NCI-H2196 treated with DMSO at 0.1 percent for 48 hours (cell line): ENCODE measurements at regions not wholly inside any gene's neighbourhood (a gene's known extent, or its start where the extent isn't known, plus 50 kb on each side); places are given as distances from the start of the nearest gene placed in this dataset.
"Not testable (repeated sequence)": the region's sequence is repeated elsewhere in the genome, so short reads cannot be mapped to it uniquely, and the experiment has no call there.

Experiments used
- DNase-seq: peaks from one replicate; lab custom pipeline; 2025; ENCODE audit not compliant: unreplicated experiment; lab: John Stamatoyannopoulos, UW

DNA sequence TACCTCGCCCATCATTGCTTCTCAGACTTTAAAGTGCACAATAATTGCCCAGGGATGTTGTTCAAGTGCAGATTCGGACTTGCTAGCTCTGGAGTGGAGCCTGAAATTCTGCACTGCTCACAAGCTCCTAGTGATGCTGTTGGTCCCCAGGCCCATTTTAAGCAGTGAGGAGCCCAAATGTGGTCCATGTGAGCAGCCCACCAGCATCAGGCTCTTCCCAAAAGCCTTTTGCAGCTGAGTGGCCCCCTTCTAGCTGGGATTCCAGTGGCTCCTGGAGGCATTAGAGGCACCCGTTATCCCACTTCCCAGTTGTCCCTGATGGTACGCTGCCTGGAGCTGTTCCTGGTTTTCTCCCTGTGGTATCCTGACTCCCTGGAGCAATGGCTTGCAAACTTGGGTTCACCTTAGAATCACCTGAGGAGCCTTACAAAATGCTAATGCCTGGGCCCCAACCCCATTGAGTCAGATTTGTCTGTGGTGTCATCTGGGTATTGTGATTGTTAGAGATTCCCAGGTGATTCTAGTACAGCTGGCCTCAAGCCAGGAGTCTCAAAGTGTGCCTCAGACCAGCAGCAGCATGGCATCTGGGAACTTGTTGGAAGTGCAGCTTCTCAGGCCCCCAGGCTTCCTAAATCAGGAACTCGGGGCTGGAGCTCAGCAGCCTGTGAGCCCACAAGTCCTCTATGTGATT is 186.9 kb upstream of the SLC24A3 start:
- no peak for DNase-seq

DNA sequence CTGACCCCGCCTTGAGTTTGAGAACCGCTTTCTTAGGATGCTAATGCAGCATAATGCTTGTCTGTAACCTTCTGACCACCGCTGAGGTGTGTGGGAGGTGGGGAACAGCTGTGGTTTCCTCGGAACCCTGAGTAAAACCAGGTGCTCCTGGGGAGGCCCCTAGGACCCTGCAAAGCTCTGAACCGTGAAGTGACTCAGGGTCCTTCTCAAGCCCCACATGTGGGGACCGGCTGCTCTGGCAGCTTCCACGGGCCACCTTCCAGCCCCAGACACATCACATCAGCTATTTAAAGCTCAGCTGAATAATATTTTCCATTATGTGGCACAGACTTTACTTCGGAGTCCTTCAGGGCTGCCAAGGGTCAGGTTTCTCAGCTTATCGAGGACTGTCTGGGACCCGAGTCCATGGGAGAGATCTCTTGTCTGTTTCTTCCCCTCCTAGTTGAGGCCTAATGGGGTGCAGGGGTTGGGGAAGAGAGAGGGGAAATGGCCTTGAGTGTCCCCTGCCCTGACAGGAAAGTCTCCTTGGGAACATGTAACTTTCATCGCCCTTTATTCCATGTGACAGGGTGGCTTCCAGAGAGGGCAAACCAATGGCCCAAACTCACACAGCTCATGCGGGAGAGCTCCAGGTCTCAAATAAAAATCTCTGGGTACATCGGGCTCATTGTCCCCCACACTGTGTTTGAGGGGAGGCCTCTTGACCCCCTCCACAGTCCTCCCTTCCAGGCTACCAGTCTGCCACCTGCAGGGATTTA is 186.1 kb upstream of the SLC24A3 start:
- DNase-seq: no peak

DNA sequence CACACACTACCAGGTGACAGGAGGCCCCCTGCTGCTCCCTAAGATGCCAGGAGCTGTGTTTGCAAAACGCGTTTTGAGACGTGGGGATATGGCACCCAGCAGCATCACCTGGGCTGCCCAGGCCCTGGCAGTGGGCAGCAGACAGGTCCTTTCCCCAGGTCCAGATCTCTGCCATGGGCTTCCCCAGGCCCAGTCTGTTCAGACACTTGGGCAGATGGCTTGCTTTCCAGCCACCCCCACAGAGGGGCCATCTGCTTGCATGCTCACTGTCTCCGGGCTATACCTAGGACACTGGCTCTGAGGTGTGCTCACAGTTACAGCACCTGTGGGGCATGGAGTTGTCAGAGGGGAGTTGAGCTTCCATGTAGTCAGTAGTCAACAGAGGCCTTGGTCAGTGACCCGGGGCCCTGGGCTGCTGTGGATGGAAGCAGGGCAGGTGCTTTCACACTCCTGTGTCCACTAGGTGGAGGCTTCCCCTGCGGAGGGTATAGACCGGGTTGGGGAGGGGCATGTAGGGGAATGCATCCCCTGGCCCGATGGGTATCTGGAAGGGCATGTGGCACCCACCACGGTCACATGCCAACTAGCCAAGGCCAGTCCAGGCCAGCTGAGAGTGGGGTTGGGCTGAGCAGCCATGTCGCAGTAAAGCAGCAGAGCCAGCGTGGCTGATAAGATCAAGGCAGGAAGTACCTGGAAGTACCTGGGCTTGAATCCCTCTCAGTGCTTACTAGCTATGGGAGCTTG is 185.4 kb upstream of the SLC24A3 start:
- DNase-seq: no peak

DNA sequence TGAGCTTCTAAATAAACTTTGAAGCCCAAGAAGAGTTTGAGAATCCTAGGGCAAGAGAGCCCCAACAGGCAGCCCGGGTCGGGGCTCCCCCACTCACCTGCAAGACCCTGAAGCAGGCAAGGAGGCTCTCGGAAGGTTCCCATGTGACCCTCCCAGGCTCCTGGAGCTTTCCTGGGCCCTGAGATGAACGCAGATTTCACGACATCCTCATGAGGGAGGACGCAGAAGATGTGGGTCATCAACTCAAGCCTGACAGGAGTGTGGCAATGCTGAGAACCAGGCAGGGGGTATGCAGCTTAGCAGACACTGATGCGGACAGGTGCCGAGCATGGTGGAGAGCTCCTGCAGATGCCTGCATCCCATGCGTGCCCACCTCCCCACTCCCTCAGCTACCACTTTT is 184.5 kb upstream of the SLC24A3 start:
- no peak for DNase-seq

DNA sequence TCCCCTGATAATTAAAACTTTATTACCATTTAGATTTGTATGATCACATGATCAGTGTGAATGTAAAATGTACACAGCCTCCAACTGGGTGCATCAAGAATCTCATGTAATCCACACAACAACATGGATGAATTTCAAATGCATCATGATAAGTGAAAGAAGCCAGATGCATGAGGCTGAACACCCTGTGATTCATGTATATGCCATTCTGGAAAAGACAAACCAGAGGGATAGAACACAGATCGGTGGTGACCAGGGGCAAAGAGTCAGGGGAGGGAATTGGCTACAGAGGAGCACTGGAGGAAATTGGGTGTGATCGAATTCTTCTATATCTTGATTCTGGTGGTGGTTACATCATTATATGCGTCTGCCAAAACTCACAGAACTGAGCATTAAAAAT is 170.7 kb upstream of the SLC24A3 start:
- no peak for DNase-seq

DNA sequence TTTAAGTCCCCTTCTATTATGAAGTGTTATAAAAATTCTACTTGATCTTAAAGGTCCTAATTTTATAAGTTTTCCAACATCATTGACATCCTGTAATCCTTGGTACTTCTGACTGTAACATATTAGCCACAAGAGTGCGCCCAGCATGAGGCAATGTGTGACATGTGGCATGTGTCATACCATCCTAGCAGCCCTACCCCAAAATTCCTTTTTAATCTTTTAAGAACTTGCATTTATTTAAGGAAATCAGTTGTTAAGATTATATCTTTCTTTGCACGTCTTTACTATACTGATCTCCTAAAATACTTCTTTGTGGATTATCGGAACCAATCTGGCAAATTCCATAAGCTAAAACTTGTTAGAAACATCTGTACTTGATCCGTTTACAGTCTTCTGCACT is 167.1 kb upstream of the SLC24A3 start:
- DNase-seq: no peak

DNA sequence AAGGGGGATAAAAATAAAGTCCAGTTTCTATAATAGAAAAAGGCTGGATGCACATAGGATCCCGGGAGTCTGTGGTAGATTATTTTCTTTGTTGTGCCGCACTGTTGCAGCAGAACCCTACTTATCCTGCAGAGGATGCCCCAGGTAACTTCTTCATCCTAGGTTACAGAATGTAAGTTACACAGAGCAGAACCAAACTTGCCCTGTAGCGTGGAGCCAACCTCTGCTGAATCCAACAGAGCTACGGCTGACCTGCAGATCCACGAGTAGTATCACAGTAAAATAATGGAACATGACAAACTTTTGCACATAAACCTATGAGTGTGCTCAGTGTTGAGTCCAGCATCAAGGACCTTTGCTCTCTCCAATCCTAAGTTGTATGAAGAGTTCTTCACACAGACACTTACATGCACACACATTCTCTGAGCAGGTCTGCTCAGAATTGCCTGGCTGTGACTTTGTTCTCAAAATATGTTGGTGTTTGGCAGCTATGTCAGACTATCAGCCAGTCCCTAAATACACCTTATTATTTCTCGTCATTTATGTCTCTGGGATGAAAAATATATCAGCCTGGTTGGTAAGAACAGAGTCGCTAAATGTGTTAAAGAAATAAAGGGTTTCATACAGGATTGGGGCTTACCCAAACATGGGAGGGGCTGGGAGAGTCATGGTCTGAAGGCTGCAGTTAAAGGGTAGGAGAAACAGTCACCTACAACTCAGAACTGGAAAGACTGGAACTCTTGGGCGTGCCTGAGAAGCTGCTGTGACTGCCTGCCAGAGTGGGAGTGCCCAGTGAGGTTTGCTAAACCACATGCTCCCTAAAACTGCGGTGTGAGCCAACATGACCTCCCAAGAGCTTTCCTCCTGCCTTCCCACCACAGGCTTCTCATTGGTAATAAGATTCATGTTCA is 165.1 kb upstream of the SLC24A3 start:
- no peak for DNase-seq

DNA sequence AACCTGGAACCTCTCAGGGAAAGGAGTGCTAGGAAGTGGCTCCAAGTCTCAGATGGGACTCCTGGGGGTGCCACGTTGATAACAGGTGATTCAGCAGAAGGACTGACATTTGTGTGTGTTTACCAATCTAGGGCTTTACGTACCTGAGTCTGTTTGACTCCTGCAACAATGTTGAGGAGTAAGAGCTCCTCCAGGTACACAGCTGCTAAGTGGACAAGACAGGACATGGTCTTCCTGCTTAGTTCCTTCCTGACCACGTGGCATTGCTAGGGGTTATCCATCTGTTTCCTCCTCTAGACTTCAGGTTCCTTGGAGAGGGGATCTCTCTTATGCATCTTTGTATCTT is 164.5 kb upstream of the SLC24A3 start:
- DNase-seq: no peak

DNA sequence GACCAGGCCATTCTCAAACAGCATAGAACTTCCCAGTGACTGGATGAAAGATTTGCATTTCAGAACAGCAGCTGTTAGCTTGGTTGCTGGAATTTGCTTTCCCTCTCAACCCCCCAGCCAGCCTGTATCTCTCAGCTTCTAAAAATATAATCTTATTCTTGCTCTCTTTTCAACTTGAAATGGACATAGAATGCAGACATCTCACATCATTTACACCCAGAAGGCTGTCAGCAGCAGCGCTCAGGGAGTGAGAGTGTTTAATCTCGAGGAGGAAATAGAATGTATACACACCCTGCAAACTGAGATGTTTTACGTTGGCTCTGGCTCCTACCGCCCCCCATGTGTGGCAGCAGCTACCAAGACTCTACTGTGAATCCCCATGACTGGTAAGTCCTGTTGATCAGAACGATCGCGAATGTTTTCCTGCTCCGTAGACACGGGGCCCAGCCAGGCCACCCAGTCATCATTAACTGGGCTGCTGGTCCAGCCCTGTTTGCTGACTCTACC is 163.4 kb upstream of the SLC24A3 start:
- DNase-seq: no peak

DNA sequence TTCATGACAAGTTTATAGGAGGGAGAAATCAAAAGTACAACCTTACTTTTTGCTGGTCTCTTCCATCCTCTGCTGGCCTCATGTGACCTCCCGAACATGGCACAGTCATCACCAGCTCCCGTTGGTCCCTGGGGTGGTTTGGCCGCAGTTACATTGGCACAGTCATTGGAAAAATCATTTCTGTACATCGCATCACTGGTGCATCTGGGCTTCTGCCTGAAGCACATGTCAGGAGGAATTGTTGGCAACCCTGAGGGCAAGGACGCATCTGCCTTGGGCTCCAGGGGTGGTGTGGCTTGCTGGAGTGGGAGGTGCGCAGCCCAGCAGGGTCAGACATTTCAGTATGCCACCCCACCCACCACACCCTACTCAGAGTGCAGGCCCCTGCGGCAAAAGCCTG is 162.9 kb upstream of the SLC24A3 start:
- DNase-seq: no peak

DNA sequence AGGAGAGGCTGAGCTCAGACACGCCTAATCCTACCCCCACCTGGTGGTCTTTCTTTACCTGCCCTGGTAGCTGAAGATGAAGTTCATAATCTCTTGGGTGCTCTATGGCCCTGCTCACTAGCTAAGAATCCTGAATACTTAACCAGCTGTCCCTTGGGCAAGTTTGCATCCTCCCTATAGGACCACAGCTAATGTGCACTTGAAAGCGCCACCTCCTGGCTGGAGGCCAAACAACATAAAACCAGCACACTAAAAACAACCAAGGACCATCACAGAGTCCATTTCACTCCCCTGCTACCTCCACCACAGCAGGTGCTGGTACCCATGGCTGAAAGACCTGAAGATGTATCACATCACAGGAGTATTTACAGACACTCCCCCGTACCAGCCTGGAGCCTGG is 155.5 kb upstream of the SLC24A3 start:
- no peak for DNase-seq

DNA sequence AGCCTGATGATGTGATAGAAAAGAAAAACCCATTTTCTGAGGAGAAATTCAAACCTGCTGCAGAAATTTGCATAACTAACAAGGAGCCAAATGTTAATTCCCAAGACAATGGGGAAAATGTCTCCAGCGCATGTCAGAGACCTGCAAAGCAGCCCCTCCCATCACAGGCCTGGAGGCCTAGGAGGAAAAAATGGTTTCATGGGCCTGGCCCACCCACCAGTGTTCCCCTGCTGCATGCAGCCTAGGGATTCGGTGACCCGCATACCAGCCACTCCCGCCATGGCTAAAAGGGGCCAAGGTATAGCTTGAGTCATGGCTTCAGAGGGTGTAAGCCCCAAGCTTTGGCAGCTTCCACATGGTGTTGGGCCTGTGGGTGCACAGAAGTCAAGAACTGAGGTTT is 147.7 kb upstream of the SLC24A3 start:
- not testable (repeated sequence) for DNase-seq

DNA sequence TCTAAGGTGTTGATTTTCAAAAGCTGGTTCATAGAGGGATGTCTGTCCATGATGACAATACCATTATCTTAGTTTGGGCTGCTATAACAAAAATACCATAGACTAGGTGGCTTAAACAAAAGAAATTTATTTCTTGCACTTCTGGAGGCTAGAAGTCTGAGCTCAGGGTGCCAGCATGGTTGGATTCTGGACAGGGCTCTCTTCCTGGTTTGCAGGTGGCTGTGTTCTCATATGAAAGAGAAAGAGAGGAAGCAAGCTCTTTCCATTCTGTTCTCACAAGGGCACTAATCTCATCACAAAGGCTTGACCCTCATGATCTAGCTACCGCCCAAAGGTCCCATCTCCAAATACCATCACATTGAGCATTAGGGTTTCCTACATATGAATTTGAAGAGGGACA is 144.5 kb upstream of the SLC24A3 start:
- DNase-seq: no peak

DNA sequence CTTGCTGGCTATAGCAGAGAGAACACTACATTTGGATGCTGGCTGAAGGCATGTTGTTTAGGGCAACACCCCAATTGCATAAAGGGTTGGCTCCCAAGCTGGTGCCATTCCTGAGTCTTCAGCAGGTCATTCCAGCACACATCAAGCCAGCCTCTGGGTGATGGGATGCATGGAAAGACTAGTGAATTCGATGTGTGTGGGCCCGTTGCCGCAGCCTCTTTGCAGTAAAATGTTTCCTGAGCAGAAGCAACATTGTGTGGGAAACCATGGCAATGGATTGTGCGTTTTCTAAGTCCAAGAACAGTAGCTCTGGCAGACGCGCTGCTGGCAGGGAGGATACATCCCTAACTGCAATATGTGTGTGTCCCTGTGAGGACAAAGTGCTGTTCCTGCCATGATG is 142.4 kb upstream of the SLC24A3 start:
- DNase-seq: no peak

DNA sequence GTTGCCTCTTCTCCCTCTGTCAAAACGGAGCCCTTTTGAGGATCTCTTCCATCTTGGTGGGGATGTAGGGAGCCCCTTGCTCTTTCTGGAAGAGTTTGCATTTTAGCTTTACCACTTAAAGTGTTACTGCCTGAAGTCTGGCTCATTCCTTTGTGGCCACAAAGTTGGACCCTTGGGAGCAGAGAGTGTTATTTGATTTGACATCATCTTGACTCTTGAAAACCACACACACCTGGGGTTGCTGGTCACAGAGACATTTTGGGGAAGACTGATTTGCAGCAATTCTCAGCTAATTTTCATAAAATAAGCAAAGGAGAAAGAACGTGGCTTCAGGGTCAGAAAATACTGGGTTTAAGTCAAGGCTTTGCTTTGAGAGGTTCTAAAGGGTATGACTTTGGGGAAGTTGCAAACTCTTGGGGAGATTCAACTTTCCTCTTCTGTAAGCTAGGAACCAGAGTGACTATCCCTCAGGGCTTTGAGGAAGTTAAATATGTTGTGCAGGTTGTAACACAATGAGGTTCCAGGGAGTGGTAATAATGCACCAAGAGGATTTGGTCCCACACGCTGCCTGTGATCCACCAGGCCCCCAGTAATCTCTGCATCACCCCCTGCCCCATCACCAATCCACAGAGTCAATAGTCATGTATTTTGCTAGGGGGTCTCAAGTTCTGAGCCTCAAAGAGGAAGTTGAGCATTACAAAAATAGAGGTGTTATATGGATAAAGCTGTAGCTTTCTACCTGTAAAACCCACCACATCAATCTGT is 141.6 kb upstream of the SLC24A3 start:
- DNase-seq: no peak

DNA sequence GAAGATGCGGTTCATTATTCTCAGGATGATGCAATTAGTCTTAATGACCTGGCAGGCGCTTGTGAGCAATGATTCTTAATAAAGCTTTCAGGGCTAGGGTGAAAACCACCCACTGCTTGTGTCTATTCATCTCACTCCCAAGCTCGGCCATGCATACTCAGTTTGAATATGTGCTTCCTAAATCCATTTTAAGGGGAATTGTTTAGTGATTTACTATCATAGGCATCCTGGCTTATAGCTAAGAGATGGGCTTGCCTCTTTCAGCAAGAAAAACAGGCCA is 141.1 kb upstream of the SLC24A3 start:
- no peak for DNase-seq

DNA sequence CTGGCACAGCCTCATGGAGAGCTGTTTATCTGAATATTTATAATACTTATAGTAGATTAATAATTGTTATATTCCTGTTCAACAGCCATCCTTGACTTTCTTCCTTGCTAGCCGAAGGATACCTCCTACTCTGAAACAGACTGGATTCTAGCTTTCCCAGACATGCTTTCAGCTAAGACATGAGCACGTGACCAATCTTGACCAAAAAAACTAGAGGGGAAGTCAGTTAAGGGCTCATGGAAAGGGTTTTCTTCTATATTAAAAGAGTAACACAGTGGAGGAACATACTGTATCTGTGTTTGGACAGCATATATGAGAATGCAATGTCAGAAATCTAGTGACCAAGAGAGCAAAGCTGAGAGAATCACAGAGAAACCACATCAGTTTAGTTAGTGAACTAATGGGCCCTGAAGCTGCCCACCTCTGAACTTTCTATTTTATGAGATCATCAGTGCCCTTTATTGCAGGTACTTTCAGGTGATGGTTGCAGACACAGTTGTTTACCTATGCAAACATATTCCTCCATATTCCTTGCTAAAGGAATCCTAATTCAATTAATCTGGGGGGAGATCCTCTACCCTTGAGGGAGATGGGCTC is 140.4 kb upstream of the SLC24A3 start:
- DNase-seq: no peak

DNA sequence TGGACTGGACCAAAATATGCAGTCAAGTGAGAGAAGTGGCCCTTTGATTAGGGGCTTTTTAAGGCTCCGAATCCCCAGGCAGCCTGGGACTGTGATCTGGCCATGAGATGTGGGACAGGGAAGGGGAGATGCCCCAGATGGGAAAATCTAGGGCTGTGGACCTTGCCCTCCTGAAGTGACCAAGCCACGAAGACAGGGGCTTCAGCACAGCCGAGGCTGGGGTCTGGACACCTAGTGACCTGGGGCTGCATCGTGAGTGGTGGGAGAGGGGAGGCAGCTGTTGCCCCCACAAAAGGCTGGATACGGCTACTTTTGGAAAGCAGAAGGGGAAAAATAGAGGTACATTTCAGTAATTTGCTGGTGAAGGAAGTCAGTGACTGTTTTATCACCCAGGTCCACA is 139.5 kb upstream of the SLC24A3 start:
- DNase-seq: no peak

DNA sequence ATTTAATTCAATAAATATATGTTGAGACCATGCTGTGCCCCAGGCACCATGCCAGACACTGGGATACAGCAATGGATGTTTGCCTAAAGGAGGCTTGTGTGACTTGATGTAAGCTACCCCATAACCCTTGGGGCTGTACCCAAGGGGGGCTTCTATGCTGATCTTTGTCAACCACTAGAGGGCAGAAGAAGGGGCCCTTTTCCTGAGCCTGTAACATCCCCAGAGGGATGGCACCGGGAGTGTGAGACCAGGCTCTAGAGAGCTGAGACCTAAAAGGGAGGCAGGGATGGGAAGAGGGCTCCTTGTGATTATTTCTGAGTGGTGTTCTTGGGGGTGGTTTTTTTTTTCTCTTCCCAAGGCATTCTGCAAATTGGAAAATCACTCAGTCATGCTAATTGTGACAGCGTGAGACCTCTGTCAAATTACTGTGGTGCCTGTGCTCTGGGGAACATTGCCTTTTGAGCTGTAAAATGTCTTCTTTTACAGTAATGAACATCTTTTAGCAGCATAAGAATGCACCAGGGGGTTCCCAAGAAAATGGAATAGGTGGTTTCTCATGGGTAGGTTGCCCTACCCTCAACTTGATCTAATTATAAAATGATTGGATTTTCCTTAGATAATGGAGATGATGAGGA is 138.7 kb upstream of the SLC24A3 start:
- DNase-seq: no peak

DNA sequence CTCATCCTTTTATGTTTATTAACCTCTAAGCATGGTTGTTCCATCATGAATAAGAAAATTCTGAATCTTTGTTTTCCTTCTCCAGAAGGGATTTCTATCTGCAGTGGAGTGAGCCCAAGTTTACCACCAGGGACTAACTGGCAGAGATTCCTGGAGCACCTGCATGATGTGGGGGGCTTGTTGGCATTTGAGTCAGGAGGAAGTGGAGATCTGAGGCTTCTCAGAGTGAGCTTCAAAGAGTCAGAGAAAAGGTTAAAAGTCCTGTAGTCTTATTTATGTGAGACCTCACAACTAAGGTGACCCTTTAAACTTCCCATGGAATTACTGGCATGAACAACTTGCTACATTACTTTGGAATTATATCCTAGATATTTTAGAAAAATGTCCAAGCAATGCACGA is 138.1 kb upstream of the SLC24A3 start:
- no peak for DNase-seq
